ENCODE measurements at regions not wholly inside any gene's neighbourhood (a gene's known extent, or its start where the extent isn't known, plus 50 kb on each side); places are given as distances from the start of the nearest gene placed in this dataset.
"Not testable (repeated sequence)": the region's sequence is repeated elsewhere in the genome, so short reads cannot be mapped to it uniquely, and the experiment has no call there.

- no peak for DNase-seq
Measured at GRCh38 chr10:8350250-8350967, 295.9 kb downstream of the GATA3 start.

DNA sequence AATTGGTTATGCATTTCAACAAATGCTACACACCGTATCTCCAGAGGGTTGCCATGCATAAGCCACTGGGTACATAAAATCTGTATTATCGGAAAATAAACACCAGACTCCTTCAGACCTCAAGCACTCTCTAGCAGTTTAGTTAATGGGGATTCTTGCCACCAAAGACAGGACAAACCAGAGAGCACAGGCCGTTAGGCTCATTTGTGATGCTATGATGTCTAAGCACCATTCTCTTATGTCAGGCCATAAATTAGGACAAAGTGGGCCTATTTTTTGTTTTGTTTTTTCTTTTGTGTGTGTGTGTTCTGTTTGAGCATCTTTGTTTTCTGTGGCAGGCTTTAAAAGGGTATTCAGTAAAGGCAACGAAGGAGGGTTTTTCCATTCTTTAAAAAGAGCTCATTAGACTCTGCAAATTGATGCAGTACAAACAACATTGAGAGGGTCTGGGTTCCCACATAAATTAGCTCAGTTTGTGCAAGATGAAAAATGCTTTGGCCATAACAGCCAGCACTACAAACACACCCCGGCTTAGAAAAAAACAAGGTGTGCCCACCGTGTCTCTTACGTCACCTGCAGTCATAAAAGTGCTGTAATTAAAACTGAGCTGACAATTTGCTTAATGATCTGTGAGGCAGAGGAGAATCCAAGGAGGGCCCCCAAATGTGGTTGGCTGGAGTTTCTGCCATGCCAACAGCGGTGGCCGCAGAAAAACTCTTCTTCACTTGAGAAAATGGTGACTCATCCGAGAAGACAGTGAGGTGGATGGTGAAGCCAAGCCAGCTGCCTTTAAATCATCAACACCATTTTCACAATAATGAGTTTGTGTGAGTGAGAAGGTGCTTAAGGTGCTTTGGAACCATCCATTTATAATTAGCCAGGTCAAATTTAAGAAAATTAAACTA lies 297.9 kb downstream of the GATA3 start:
- DNase-seq = no peak

DNA sequence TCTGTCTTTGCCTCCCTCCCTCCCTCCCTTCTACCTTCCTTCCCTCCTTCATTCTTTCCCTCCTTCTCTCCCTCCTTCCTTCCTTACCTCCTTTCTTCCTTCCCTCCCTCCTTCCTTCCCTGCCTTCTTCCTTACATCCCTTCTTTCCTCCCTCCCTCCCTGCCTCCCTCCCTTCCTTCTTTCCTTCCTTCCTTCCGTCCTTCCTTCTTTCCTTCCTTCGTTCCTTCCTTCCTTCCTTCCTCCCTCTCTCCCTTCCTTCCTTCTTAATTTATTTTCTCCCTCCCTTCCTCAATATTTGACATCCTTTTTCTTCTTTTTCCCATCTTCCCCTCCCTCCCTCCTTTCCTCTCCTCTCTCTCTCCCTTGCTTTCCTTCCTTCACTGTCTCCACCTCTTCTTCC lies 301.8 kb downstream of the GATA3 start:
- DNase-seq = no peak

DNA sequence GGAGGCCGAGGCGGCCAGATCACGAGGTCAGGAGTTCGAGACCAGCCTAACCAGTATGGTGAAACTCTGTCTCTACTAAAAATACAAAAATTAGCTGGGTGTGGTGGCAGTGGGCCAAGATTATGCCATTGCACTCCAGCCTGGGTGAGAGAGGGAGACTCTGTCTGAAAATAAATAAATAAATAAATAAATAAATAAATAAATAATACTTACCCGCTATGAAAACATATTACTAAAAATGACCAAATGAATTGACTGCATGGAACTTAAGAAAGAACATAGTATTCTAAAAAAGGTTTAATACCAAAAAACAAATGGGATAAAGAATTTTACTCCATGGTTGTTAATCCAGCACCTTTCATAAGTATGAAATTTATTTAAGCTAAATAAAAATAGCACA lies 305.0 kb downstream of the GATA3 start:
- DNase-seq = no peak

DNA sequence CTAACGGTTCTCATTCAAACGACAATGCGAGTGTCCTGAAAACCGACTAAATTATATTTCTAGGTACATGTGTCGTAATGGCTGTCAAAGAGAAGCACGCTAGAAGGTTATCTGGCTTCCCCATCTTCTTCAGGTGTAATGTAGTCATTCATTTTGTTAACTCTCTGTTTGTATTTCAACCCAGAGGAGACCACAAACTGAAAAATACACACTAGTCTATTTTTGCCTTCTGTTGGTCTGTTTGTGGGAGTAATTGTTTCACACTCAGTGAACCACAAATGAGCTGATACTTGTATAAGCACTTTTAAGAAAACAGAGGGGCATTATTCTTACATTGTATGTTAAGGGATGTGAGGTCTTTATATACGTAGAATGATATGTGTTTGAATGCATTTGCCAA lies 305.9 kb downstream of the GATA3 start:
- DNase-seq = no peak

DNA sequence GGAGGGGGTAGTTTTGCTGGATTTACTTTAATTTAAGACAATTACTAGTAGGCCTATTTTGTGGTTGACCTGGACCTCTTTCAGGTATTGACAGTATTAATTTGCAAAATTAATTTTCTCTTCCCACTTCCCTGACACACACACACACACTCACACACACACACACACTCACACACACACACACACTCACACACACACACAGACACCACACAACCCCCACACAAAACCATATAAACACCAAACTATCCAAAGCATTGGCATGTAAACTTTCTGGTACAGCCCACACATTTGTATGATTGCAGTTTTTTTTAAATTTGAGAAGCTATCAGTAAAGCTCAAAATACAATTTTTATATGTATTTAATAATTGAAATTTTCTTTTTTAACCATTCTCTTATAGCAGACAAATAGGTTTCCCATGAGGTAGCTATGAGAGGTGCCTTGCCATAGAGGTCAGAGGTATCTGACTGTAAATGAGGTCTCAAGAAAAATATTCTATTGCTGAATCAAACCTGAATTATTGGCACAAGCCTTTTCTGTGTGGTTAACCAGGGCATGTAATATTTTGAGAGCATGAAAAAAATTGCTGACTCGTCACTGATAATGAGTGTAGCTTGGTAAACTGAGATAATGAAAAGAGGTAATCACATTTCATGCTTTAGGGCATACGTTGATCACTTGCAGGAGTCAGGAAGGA lies 306.5 kb downstream of the GATA3 start:
- DNase-seq = no peak

- DNase-seq = no peak
Measured at GRCh38 chr10:8361510-8361844, 307.0 kb downstream of the GATA3 start.

DNA sequence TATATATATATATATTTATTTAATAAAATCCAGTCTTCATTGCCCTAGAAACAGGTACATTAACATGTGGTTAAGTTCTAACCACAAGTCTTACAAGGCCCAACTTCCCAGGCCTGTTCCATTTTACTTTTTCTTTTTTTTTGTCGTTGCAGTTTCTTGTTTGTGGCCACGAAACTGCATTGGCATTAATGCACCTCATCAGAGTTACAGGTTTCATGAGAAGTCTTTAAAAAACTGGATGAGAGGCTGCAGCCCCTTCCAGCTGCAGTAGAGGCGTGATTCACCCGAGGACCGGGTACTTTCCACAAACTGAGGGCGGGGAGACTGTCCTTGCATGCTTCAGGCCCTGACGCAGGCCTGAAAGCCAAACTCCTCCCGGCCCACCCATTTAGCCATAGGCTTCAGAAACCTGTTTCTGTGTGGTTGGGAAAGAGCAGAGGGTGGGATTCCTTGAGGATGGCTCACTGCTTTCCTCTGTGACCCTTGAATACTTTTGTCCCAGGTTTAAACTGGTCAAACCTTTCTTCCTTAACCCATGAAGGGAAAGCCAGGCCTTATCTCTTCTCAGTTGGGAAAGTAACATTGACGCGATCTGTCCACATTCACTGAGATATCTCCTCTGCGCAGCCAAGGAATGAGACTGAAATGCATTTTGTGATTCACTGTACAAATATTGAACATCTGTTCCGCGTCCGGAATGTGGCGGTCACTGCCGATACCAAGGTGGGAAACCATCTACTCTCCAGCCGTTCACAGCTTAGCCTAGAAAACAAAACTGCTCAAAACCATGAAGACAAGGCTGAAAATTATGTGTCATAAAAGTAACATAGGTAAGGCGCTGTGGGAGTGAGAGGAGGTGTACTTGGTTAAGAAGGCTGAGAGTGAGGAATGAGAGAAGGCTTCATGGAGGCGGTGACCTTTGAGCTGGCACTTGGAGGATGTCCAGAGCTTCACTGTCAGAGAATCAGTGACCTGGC lies 311.7 kb downstream of the GATA3 start:
- DNase-seq = no peak

DNA sequence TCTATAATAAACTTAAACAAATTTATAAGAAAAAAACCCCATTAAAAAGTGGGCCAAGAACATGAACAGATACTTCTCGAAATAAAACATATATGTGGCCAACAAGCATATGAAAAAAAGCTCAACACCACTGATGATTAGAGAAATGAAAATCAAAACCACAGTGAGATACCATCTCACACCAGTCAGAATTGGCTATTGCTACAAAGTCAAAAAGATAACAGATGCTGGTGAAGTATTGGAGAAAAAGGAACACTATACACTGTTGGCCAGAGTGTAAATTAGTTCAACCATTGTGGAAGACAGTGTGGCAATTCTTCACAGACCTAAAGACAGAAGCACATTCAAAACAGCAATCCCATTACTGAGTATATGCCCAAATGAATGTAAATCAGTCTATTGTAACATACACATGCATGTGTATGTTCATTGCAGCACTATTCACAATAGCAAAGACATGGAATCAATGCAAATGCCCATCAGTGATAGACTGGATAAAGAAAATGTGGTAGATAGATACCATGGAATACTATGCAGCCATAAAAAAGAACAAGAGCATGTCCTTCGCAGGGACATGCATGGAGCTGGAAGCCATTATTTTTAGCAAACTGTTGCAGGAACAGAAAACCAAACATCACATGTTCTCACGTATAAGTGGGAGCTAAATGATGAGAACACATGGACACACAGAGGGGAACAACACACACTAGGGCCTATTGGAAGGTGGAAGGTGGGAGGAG lies 313.4 kb downstream of the GATA3 start:
- not testable (repeated sequence) for DNase-seq

GRCh38 chr10:8369666-8370065 lies 315.2 kb downstream of the GATA3 start:
- DNase-seq = no peak

DNA sequence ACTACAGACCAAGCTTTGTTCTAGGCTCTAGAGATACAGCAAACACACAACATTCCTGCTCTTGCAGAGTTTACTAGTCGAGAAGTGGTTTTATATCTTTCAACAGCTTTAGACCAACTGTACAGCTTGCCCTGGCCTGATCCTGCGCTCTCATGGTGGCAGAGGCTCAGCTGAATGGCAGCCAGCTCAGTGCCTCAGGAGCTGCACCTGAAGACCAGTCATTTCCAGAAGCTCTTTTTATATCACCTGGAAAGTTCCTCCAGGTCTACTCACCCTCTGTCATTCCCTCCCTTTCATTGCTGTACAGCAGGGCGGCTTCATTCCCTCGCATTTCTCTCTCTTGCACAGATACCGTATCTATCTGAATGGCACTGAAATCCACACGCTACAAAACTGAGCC lies 319.8 kb downstream of the GATA3 start:
- no peak for DNase-seq

GRCh38 chr10:8375137-8375536 lies 320.6 kb downstream of the GATA3 start:
- DNase-seq = no peak

DNA sequence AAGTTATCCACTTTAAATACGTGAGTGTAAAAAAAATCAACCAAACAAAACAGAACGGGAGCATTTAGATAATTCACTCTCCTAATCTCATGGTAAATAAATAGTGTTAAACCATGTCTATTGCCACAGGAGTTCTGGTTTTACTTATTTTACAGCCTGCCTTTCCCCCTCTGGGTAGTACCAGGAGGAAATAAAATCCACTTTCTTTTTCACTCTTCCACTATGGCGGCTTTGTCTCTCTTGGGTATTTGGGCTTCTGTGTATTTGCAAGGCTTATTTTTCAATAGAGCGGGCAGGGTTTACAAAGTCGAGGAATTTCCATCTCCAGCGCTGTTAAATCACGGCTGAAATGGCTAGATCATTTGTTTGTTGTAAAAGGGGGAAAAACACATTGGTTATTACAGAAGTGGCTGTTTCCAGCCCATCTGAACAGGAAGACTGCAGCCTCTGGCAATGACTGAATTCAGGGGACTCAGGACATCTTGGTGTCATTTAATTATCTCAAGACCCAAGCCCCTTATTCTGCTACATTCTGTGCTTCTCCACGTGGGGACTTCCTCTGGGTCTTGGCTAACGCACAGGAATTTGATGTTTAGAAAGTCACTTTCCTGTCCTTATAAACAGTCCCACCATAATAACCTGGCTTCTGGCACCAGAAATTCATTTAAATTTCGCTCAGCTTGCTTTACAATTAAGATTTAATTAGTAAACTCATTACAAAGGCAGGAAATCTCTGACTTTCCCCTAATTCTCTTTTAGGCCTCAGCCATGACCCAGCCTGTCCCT lies 323.9 kb downstream of the GATA3 start:
- no peak for DNase-seq

DNA sequence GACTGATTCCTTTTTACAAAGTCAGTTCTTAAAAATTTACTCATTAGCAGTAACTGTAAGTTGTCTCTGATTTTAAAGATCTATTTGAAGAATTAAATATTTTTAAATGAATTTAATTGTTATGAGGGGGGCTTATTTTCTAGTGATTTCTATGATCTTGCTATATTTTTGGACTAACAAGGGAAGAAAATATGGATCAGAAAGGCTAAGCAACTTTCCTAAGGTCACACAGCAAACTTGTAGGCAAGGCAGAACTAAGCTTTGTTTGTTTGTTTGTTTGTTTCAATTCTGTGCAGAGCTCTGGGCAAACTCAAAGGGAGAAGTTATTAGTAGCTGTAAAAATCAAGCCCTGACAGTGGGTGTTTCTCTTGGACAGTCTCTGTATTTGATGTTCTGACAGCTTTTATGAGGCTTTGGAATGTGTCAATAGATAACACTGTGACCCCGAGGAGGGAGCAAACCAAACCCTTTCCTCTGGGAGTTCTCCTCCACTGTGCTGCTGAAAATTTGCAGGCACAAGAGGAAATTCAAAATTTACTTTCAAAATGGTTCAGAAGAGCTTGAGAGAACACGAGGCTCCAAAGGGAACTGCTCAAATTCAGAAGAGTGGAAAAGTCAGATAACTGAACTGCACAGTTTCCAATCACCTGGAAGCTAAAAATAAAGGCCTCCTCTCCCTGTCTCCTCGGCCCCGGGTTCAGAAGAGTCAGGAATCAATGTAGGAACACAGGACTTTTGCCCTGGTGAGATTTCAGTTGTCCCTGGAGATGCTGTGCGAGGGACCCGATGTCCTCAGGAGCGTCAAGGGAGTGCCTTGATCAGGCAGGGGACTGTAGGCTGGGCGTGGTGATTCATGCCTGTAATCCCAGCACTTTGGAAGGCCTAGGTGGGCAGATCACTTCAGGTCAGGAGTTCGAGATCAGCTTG lies 325.7 kb downstream of the GATA3 start:
- no peak for DNase-seq

GRCh38 chr10:8380833-8381496 lies 326.5 kb downstream of the GATA3 start:
- DNase-seq = no peak

DNA sequence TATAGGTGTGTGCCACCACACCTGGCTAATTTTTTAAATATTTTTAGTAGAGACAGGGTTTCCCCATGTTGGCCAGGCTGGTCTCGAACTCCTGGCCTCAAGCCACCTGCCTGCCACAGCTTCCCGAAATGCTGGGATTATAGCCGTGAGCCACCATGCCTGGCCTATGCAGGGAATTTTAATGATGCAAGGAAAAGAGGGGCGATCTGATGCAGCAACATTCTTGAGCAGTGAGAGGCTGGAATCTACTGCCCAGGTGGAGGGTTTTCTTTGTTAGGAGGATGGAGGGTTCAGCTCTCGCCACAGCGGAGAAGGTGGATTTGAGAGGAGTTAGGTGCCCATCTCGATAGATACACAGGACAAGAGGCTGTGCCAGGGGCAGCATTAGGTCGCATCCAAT lies 332.3 kb downstream of the GATA3 start:
- no peak for DNase-seq

DNA sequence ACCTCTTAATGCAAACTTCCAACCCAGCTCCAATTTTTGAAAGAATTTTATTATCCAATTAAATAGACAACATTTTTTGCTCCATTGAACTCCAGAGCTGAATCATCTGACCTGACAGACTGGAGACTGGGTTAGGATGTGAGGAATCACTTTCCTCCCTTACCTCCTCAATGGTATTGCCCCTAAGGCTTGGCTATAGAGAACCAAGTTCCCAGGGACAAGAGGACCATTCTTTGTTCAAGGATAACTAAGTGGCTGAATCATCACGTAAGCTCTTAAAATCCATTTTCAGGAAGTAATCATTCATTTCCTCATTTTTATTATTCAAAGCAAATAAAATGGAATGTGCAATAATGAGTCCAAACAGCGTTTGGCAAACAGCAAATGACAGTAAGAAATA lies 335.1 kb downstream of the GATA3 start:
- no peak for DNase-seq

DNA sequence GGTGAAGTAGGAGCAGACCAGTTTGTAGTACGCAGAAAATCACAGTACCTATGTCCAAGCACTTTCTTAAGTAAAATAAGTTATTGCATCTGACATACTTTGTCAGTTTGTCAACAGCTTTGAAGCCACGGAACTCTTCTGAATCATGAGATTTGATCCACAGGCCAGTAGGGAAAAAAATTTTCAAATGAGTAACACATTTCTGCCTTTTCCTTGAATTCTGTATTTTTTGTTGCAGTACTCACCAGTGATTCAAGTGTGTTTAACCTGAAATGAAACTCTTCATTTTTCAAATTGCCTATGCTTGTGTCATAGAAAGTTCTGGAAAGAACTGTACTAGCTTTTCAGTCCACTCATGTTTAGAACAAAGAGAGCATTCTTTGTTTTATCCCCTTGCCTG lies 337.7 kb downstream of the GATA3 start:
- DNase-seq = no peak

- DNase-seq = no peak
Measured at GRCh38 chr10:8393531-8393930, 339.0 kb downstream of the GATA3 start.

Measured in NCI-H526 (cell line).